HEK293T (cell line): ENCODE measurements at regions not wholly inside any gene's neighbourhood (a gene's known extent, or its start where the extent isn't known, plus 50 kb on each side); places are given as distances from the start of the nearest gene placed in this dataset.

Experiments used
- ELF4 ChIP-seq: fragments of 450-650 bp; IDR thresholded peaks from 2 replicates; pipeline ENCODE4 v1.6.1; 2017; ENCODE audit warnings: antibody characterized with exemption
- ZNF384 ChIP-seq: fragments of 450-650 bp; IDR thresholded peaks from 2 replicates; pipeline ENCODE4 v1.6.1; 2016

DNA sequence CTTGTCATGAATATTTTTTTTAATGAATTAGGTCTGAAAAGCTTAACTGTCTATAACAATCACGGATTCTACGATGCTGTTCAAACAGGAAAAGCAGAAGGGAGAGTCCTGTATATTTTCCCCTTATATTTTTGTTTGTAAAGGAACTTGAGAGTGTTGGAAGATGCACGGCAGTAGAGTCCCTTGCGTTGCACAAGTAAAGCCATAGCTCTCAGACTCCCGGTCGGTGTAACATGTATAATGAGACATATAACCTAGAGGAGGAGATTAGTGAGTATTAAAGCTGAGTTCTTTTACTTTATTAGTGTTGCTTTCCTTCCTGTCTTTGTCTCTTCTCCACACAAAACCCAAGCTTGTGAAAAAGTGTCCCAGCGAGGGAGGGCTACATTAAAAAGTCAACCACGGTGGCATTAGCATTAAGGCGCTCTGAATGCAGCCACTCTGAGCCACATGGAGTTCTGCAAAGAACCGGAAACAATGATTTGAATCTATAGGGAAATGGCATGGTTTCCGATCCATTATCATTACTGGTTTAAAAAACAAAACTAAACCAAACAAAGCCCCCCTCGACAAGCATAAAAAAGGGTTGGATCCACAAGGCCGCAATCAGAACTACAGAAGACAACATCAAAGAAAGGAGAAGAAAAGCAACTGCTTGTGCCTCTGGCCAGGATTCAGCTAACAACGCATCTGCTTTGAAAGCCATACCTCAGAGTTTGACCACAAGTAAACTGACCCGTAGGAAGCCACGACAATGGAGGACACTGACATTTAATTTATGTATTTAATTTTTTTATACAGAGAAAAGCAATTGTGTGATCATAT lies 356.8 kb downstream of the LMO4 start:
- TF ChIP-seq ELF4 (no peak), ZNF384 (no peak)
